ENCODE measurements at regions not wholly inside any gene's neighbourhood (a gene's known extent, or its start where the extent isn't known, plus 50 kb on each side); places are given as distances from the start of the nearest gene placed in this dataset.

GRCh38 chr16:61246592-61246991 lies 789.6 kb downstream of the CDH8 start:
- no peak for TF ChIP-seq CTCF (conservative IDR thresholded peaks at IDR 0.05)
- TF ChIP-seq ZFX (IDR thresholded peaks at IDR 0.05) = no peak
